Hepatocyte (in vitro differentiated cells): ENCODE measurements at regions not wholly inside any gene's neighbourhood (a gene's known extent, or its start where the extent isn't known, plus 50 kb on each side); places are given as distances from the start of the nearest gene placed in this dataset.

Source experiments
- EZH2 ChIP-seq: fragments of 200-600 bp; sonication (generic); IDR thresholded peaks from 2 replicates; pipeline ENCODE4 v1.6.1; 2016; ENCODE audit warnings: antibody characterized with exemption, mild to moderate bottlenecking, borderline replicate concordance
- EZH2phosphoT487 ChIP-seq: fragments of 200-600 bp; sonication (generic); IDR thresholded peaks from one replicate; pipeline ENCODE4 v1.6.1; 2018; ENCODE audit warnings: antibody characterized with exemption, mild to moderate bottlenecking, low read depth, moderate library complexity; ENCODE audit not compliant: unreplicated experiment, severe bottlenecking
- TF ChIP-seq, protein P1 (sequence below): fragments of 200-600 bp; sonication (generic); IDR thresholded peaks from 2 replicates; pipeline ENCODE4 v1.5.1; 2016; ENCODE audit warnings: antibody characterized with exemption, mild to moderate bottlenecking; ENCODE audit not compliant: poor library complexity

- TF ChIP-seq EZH2: no peak
- TF ChIP-seq, protein P1, sequence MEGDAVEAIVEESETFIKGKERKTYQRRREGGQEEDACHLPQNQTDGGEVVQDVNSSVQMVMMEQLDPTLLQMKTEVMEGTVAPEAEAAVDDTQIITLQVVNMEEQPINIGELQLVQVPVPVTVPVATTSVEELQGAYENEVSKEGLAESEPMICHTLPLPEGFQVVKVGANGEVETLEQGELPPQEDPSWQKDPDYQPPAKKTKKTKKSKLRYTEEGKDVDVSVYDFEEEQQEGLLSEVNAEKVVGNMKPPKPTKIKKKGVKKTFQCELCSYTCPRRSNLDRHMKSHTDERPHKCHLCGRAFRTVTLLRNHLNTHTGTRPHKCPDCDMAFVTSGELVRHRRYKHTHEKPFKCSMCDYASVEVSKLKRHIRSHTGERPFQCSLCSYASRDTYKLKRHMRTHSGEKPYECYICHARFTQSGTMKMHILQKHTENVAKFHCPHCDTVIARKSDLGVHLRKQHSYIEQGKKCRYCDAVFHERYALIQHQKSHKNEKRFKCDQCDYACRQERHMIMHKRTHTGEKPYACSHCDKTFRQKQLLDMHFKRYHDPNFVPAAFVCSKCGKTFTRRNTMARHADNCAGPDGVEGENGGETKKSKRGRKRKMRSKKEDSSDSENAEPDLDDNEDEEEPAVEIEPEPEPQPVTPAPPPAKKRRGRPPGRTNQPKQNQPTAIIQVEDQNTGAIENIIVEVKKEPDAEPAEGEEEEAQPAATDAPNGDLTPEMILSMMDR: no peak
- no peak for TF ChIP-seq EZH2phosphoT487
Measured at GRCh38 chr2:18444806-18445205, 115.6 kb downstream of the RDH14 start.
